ENCODE measurements at regions not wholly inside any gene's neighbourhood (a gene's known extent, or its start where the extent isn't known, plus 50 kb on each side); places are given as distances from the start of the nearest gene placed in this dataset.
"Not testable (repeated sequence)": the region's sequence is repeated elsewhere in the genome, so short reads cannot be mapped to it uniquely, and the experiment has no call there.

GRCh38 chr22:48940266-48941032 lies 887.2 kb downstream of the BRD1 start:
- no peak for DNase-seq

- DNase-seq: no peak
These were observed 888.0 kb downstream of the BRD1 start for GRCh38 chr22:48939441-48940265.

- no peak for DNase-seq
These were observed 888.9 kb downstream of the BRD1 start for GRCh38 chr22:48938741-48939140.

- DNase-seq: no peak
These were observed 890.5 kb downstream of the BRD1 start for GRCh38 chr22:48937032-48937639.

GRCh38 chr22:48936391-48936790 lies 891.3 kb downstream of the BRD1 start:
- no peak for DNase-seq

- DNase-seq: no peak
These were observed 893.2 kb downstream of the BRD1 start for GRCh38 chr22:48934446-48934845.

- DNase-seq: no peak
These were observed 896.2 kb downstream of the BRD1 start for GRCh38 chr22:48931452-48931851.

- DNase-seq: no peak
These were observed 898.3 kb downstream of the BRD1 start for GRCh38 chr22:48929276-48929790.

- no peak for DNase-seq
These were observed 900.1 kb downstream of the BRD1 start for GRCh38 chr22:48927591-48927990.

GRCh38 chr22:48926643-48927042 lies 901.0 kb downstream of the BRD1 start:
- no peak for DNase-seq

GRCh38 chr22:48926136-48926535 lies 901.5 kb downstream of the BRD1 start:
- no peak for DNase-seq

GRCh38 chr22:48925450-48925849 lies 902.2 kb downstream of the BRD1 start:
- no peak for DNase-seq

GRCh38 chr22:48923996-48924395 lies 903.7 kb downstream of the BRD1 start:
- no peak for DNase-seq

GRCh38 chr22:48923165-48923865 lies 904.4 kb downstream of the BRD1 start:
- no peak for DNase-seq

GRCh38 chr22:48921411-48921903 lies 906.2 kb downstream of the BRD1 start:
- DNase-seq: no peak

GRCh38 chr22:48920776-48921241 lies 906.9 kb downstream of the BRD1 start:
- no peak for DNase-seq

- no peak for DNase-seq
These were observed 907.7 kb downstream of the BRD1 start for GRCh38 chr22:48919851-48920589.

GRCh38 chr22:48919187-48919590 lies 908.5 kb downstream of the BRD1 start:
- no peak for DNase-seq

- no peak for DNase-seq
These were observed 909.0 kb downstream of the BRD1 start for GRCh38 chr22:48918585-48919186.

- DNase-seq: not testable (repeated sequence)
These were observed 915.2 kb downstream of the BRD1 start for GRCh38 chr22:48912356-48913066.

All from dermis blood vessel endothelial cell (primary cell).